ENCODE measurements at regions not wholly inside any gene's neighbourhood (a gene's known extent, or its start where the extent isn't known, plus 50 kb on each side); places are given as distances from the start of the nearest gene placed in this dataset.

- H3K27me3 Mint-ChIP-seq (ENCODE audit: insufficient read depth, unreplicated experiment), result no peaks in the 10 kb centered on the region
- no TSS peak for BruUV-seq (replicated peaks)
- intact Hi-C loops (cut with micrococcal nuclease), result no loop called here
- peaks cover 2% of the 10 kb centered on the region for H3K4me1 Mint-ChIP-seq (ENCODE audit: insufficient read depth, unreplicated experiment)
- DNase-seq (ENCODE audit: unreplicated experiment), result no peak
- CTCF ChIA-PET, result no interaction called here
- no peak for TF ChIP-seq CTCF (IDR thresholded peaks at IDR 0.05; ENCODE audit: unreplicated experiment)
- POLR2A ChIA-PET, result no interaction called here
- no peak overlapping the region for H3K27ac Mint-ChIP-seq (ENCODE audit: low read depth, unreplicated experiment)
- no peaks in the 10 kb centered on the region for H3K36me3 Mint-ChIP-seq (ENCODE audit: insufficient read depth, unreplicated experiment)
- H3K9me3 Mint-ChIP-seq (ENCODE audit: unreplicated experiment), result no peaks in the 10 kb centered on the region
- H3K4me3 Mint-ChIP-seq (ENCODE audit: unreplicated experiment), result no peak overlapping the region
These were observed 51.5 kb upstream of the ADTRP start for GRCh38 chr6:11830105-11830504.

- DNase-seq (ENCODE audit: unreplicated experiment), result no peak
- intact Hi-C loops (cut with micrococcal nuclease), result no loop called here
- BruUV-seq (replicated peaks), result no TSS peak
- no peaks in the 10 kb centered on the region for H3K27me3 Mint-ChIP-seq (ENCODE audit: insufficient read depth, unreplicated experiment)
- peaks cover 4% of the 10 kb centered on the region for H3K4me1 Mint-ChIP-seq (ENCODE audit: insufficient read depth, unreplicated experiment)
- no peak for TF ChIP-seq CTCF (IDR thresholded peaks at IDR 0.05; ENCODE audit: unreplicated experiment)
- no peaks in the 10 kb centered on the region for H3K36me3 Mint-ChIP-seq (ENCODE audit: insufficient read depth, unreplicated experiment)
- no peaks in the 10 kb centered on the region for H3K9me3 Mint-ChIP-seq (ENCODE audit: unreplicated experiment)
- ChIA-PET POLR2A (interaction anchor here (1.2 kb wide), 1 partner anchor 11 kb away, joined by 3 read pairs; no protein-coding TSS in a partner anchor), CTCF (interaction anchor here (0.6 kb wide), 2 partner anchors 60 to 206 kb away, joined by 3 to 4 read pairs; no protein-coding TSS in a partner anchor)
- no peak overlapping the region for H3K4me3 Mint-ChIP-seq (ENCODE audit: unreplicated experiment)
- no peak overlapping the region for H3K27ac Mint-ChIP-seq (ENCODE audit: low read depth, unreplicated experiment)
These were observed 49.8 kb upstream of the ADTRP start for GRCh38 chr6:11828262-11828870.

Measured in MCF 10A (cell line).